DND-41 (cell line): ENCODE measurements at regions not wholly inside any gene's neighbourhood (a gene's known extent, or its start where the extent isn't known, plus 50 kb on each side); places are given as distances from the start of the nearest gene placed in this dataset.

Experiments used
- ATAC-seq: fragments of 200-7000 bp; cut with Tn5 transposase; 3 replicates; pipeline ENCODE4 v1.9.1; 2021; ENCODE audit warnings: low read depth; ENCODE audit not compliant: insufficient read depth
- DNase-seq: peaks from one replicate; pipeline ENCODE4 v3.0.0-alpha.2; 2020
- H2AFZ ChIP-seq: 2 replicates; pipeline ENCODE4 v1.6.0; 2012; ENCODE audit warnings: low read depth, low read length
- H3K27ac ChIP-seq: 2 replicates; pipeline ENCODE4 v1.5.1; 2012; ENCODE audit warnings: low read length, inconsistent platforms
- H3K27me3 ChIP-seq: fragments of 200-600 bp; sonication (generic); 2 replicates; pipeline ENCODE4 v1.6.0; 2012; ENCODE audit warnings: low read length, mild to moderate bottlenecking, inconsistent platforms; ENCODE audit not compliant: insufficient read depth, poor library complexity
- H3K36me3 ChIP-seq: 2 replicates; pipeline ENCODE4 v1.5.1; 2012; ENCODE audit warnings: low read length, inconsistent platforms; ENCODE audit not compliant: insufficient read depth
- H3K4me1 ChIP-seq: 2 replicates; pipeline ENCODE4 v1.5.1; 2012; ENCODE audit warnings: mild to moderate bottlenecking, low read length; ENCODE audit not compliant: insufficient read depth
- H3K4me2 ChIP-seq: 2 replicates; pipeline ENCODE4 v1.6.0; 2012; ENCODE audit warnings: mild to moderate bottlenecking, moderate library complexity, low read length, inconsistent platforms; ENCODE audit not compliant: insufficient read depth
- H3K4me3 ChIP-seq, 2 experiments: fragments of 200-600 bp in 1 of 2; shearing (Covaris generic) in 1 of 2; 2 replicates each; pipeline ENCODE4 v1.5.1; 2012 to 2016; ENCODE audit warnings: inconsistent platforms in 2 of 2, low read length in 2 of 2, mild to moderate bottlenecking in 2 of 2, low read depth in 1 of 2, moderate library complexity in 1 of 2
- H3K79me2 ChIP-seq: 2 replicates; pipeline ENCODE4 v1.6.0; 2012; ENCODE audit warnings: low read length, inconsistent platforms; ENCODE audit not compliant: insufficient read depth
- H3K9ac ChIP-seq: 2 replicates; pipeline ENCODE4 v1.6.0; 2012; ENCODE audit warnings: low read depth, mild to moderate bottlenecking, inconsistent platforms, low read length, moderate library complexity
- H3K9me3 ChIP-seq: 2 replicates; pipeline ENCODE4 v1.5.1; 2012; ENCODE audit warnings: low read length, moderate library complexity, mild to moderate bottlenecking, inconsistent platforms; ENCODE audit not compliant: insufficient read depth, severe bottlenecking
- H4K20me1 ChIP-seq: 2 replicates; pipeline ENCODE4 v1.6.0; 2012; ENCODE audit warnings: low read length; ENCODE audit not compliant: insufficient read depth
- CTCF ChIP-seq: IDR thresholded peaks from 2 replicates; pipeline ENCODE4 v1.5.1; 2012; ENCODE audit warnings: borderline replicate concordance, low read length, moderate library complexity, mild to moderate bottlenecking; ENCODE audit not compliant: poor library complexity, severe bottlenecking; ENCODE audit errors: extremely low read depth
- EZH2 ChIP-seq: IDR thresholded peaks from 3 replicates; pipeline ENCODE4 v1.6.1; 2012; ENCODE audit warnings: borderline replicate concordance, low read depth, mild to moderate bottlenecking, moderate library complexity, low read length, inconsistent platforms; ENCODE audit not compliant: severe bottlenecking

GRCh38 chr14:30082486-30082885, 154.8 kb upstream of the PRKD1 start:
- TF ChIP-seq CTCF (no peak), EZH2 (no peak)
- Histone ChIP-seq H3K27me3 (no peaks in the 10 kb centered on the region), H3K4me2 (no peak overlapping the region), H3K36me3 (no peaks in the 10 kb centered on the region), H3K9me3 (no peaks in the 10 kb centered on the region), H3K4me3 (no peak overlapping the region), H3K4me1 (no peaks in the 10 kb centered on the region), H3K27ac (no peak overlapping the region), H4K20me1 (no peaks in the 10 kb centered on the region), H3K79me2 (no peaks in the 10 kb centered on the region), H3K9ac (no peak overlapping the region), H2AFZ (no peak overlapping the region)
- no peak for ATAC-seq
- DNase-seq, result no peak

- Histone ChIP-seq H3K27ac (no peak overlapping the region), H3K4me2 (no peak overlapping the region), H3K79me2 (no peaks in the 10 kb centered on the region), H3K36me3 (no peaks in the 10 kb centered on the region), H3K4me1 (no peaks in the 10 kb centered on the region), H3K4me3 (no peak overlapping the region), H4K20me1 (no peaks in the 10 kb centered on the region), H3K9ac (no peak overlapping the region), H3K9me3 (no peaks in the 10 kb centered on the region), H3K27me3 (no peaks in the 10 kb centered on the region), H2AFZ (no peak overlapping the region)
- ATAC-seq (no peak), DNase-seq (no peak)
- TF ChIP-seq CTCF, result no peak
- TF ChIP-seq EZH2, result no peak
These were observed 157.2 kb upstream of the PRKD1 start for GRCh38 chr14:30084811-30085210.

- no peak for TF ChIP-seq CTCF
- TF ChIP-seq EZH2, result no peak
- ATAC-seq, result no peak
These were observed 158.3 kb upstream of the PRKD1 start for GRCh38 chr14:30085943-30086342.

GRCh38 chr14:30088620-30089019, 161.0 kb upstream of the PRKD1 start:
- Histone ChIP-seq H3K9ac (no peak overlapping the region), H3K9me3 (peaks cover 4% of the 10 kb centered on the region), H3K4me2 (no peak overlapping the region), H3K27me3 (no peaks in the 10 kb centered on the region), H3K36me3 (no peaks in the 10 kb centered on the region), H2AFZ (no peak overlapping the region), H3K27ac (no peak overlapping the region), H3K4me1 (no peaks in the 10 kb centered on the region), H4K20me1 (no peaks in the 10 kb centered on the region), H3K4me3 (no peak overlapping the region), H3K79me2 (no peaks in the 10 kb centered on the region)
- ATAC-seq (no peak), DNase-seq (no peak)
- no peak for TF ChIP-seq EZH2
- no peak for TF ChIP-seq CTCF

More at GRCh38 chr14:30085943-30086342, 158.3 kb upstream of the PRKD1 start:
- H4K20me1 ChIP-seq, result no peaks in the 10 kb centered on the region
- no peaks in the 10 kb centered on the region for H3K79me2 ChIP-seq
- no peak overlapping the region for H3K4me2 ChIP-seq
- H3K27ac ChIP-seq, result no peak overlapping the region
- H2AFZ ChIP-seq, result no peak overlapping the region
- H3K4me3 ChIP-seq, result no peak overlapping the region
- no peak overlapping the region for H3K9ac ChIP-seq
- H3K36me3 ChIP-seq, result no peaks in the 10 kb centered on the region
- DNase-seq, result no peak
- H3K9me3 ChIP-seq, result no peaks in the 10 kb centered on the region
- no peaks in the 10 kb centered on the region for H3K4me1 ChIP-seq
- no peaks in the 10 kb centered on the region for H3K27me3 ChIP-seq
